ENCODE measurements at regions not wholly inside any gene's neighbourhood (a gene's known extent, or its start where the extent isn't known, plus 50 kb on each side); places are given as distances from the start of the nearest gene placed in this dataset.

DNA sequence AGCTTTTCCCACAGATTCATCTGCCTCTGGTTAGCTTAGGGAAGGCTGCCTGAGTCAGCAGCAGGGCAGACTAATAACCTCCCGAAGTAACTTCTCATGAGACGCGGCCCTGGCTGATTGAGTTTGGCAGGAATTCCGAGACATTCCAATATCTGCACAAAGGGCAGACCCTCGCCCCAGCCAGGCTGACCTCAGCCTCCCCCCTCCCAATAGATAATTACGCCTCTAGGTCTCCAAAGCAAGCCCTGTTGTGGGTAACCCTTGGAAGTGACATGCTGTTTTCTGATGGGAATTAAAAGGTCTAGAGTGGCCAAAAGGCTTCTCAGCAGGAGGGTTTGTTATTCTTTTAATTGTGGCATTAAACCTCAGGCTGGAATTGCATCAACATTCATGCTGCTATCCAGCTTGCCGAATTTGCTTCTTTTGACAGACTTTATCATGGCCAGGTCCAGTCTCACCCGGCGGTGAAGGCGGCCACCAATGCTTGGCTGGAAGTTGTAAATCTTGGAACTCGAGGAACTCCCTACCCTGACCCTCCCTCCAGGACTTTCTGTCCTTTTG is 98.0 kb upstream of the SLC14A2 start:
- Histone ChIP-seq H3K4me2 (ENCODE audit: insufficient read depth, low read length, poor library complexity, severe bottlenecking) (no peak overlapping the region), H2BK5ac (ENCODE audit: low read length) (no peak overlapping the region), H3K27me3 (ENCODE audit: control insufficient read depth in 3 of 3, insufficient read depth in 3 of 3, low read depth in 1 of 3, low read length in 3 of 3) (peaks cover 0 to 4% (median 0%) of the 10 kb centered on the region in 3 experiments), H3K9ac (ENCODE audit: low read depth, low read length, poor library complexity) (no peak overlapping the region), H2BK12ac (ENCODE audit: low read length) (no peak overlapping the region), H2BK15ac (ENCODE audit: low read length) (no peak overlapping the region), H3K4me1 (ENCODE audit: control insufficient read depth in 2 of 2, insufficient read depth in 1 of 2, low read depth in 1 of 2, low read length in 2 of 2) (peaks cover 2 to 14% of the 10 kb centered on the region in 2 donors), H3K23ac (ENCODE audit: low read depth, low read length, poor library complexity) (no peak overlapping the region), H3K4ac (ENCODE audit: low read length) (no peak overlapping the region), H3K4me3 (ENCODE audit: low read length in 2 of 2) (no peak overlapping the region), H4K91ac (ENCODE audit: low read depth, low read length, poor library complexity) (no peak overlapping the region), H3K14ac (ENCODE audit: low read length) (no peak overlapping the region), H3K79me1 (ENCODE audit: low read depth, low read length) (no peaks in the 10 kb centered on the region), H2AFZ (ENCODE audit: low read length) (no peak overlapping the region), H2AK5ac (ENCODE audit: low read depth, low read length) (no peak overlapping the region), H3K18ac (ENCODE audit: low read length) (no peak overlapping the region), H3K27ac (replicated peaks; ENCODE audit: low read length) (no peak overlapping the region), H2BK120ac (ENCODE audit: low read depth, low read length) (no peak overlapping the region), H3K36me3 (replicated peaks in 1 of 2; ENCODE audit: control insufficient read depth in 2 of 2, insufficient read depth in 2 of 2, low read length in 2 of 2) (no peaks in the 10 kb centered on the region), H4K8ac (ENCODE audit: low read depth, low read length) (no peak overlapping the region), H3K9me3 (replicated peaks in 1 of 2; ENCODE audit: control insufficient read depth in 2 of 2, insufficient read depth in 1 of 2, low read depth in 1 of 2, low read length in 2 of 2) (no peaks in the 10 kb centered on the region)
- peak; percentile 37 for DNase-seq (ENCODE audit: low spot score)
- no CpG with 5 or more reads among the region's 11 CpGs for WGBS, 2 donors (ENCODE audit: extremely low coverage in 2 of 2, insufficient read length in 2 of 2, insufficient replicate concordance in 1 of 2)

DNA sequence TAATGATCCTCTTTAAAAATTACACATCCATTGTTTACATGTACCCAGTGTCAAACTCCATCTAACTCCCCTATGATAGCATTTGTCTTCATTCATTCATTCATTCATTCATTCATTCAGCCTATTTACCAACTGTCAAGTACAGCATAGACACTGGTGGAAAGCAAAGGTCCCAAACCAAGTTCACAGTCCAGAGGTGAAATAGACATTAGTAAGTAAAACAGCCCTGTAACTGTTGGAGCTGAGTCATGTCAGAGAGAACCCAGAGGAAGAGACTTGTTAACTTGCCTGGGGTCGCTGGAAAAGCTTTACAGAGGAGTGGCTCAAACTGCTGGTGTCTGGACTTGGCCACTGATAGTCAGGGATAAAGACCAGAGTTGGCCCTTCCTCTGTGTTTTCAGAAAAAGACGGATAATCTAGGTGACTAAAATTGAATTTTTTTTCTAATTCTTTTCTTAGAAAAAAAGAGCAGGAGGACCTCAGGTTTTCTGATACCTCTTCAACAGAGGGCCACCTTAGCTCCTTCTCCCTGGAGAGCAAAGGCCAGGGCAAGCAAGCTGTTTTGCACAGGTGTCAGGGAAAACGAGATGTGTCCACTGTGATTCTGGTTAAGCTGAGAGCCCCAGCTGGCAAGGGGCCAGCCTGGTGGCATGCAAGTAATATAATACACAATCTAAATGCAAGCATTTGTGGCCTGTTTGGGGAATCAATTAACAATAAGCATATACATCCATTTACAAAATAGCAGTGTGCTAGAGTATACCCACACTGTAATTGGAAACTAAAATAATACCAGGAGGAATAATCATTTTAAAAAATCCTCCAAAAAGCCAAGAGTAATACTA is 96.7 kb upstream of the SLC14A2 start:
- Histone ChIP-seq H3K9ac (ENCODE audit: low read depth, low read length, poor library complexity) (no peak overlapping the region), H2BK120ac (ENCODE audit: low read depth, low read length) (no peak overlapping the region), H3K9me3 (replicated peaks in 1 of 2; ENCODE audit: control insufficient read depth in 2 of 2, insufficient read depth in 1 of 2, low read depth in 1 of 2, low read length in 2 of 2) (no peaks in the 10 kb centered on the region), H3K27ac (replicated peaks; ENCODE audit: low read length) (no peak overlapping the region), H2BK15ac (ENCODE audit: low read length) (no peak overlapping the region), H4K91ac (ENCODE audit: low read depth, low read length, poor library complexity) (no peak overlapping the region), H2BK12ac (ENCODE audit: low read length) (no peak overlapping the region), H3K36me3 (replicated peaks in 1 of 2; ENCODE audit: control insufficient read depth in 2 of 2, insufficient read depth in 2 of 2, low read length in 2 of 2) (no peaks in the 10 kb centered on the region), H3K14ac (ENCODE audit: low read length) (no peak overlapping the region), H3K18ac (ENCODE audit: low read length) (no peak overlapping the region), H3K27me3 (ENCODE audit: control insufficient read depth in 3 of 3, insufficient read depth in 3 of 3, low read depth in 1 of 3, low read length in 3 of 3) (peaks cover 0 to 4% (median 0%) of the 10 kb centered on the region in 3 experiments), H2BK5ac (ENCODE audit: low read length) (no peak overlapping the region), H4K8ac (ENCODE audit: low read depth, low read length) (no peak overlapping the region), H3K79me1 (ENCODE audit: low read depth, low read length) (no peaks in the 10 kb centered on the region), H3K4me2 (ENCODE audit: insufficient read depth, low read length, poor library complexity, severe bottlenecking) (no peak overlapping the region), H3K4me1 (ENCODE audit: control insufficient read depth in 2 of 2, insufficient read depth in 1 of 2, low read depth in 1 of 2, low read length in 2 of 2) (peaks cover 2 to 14% of the 10 kb centered on the region in 2 donors), H3K4me3 (ENCODE audit: low read length in 2 of 2) (no peak overlapping the region), H2AK5ac (ENCODE audit: low read depth, low read length) (no peak overlapping the region), H2AFZ (ENCODE audit: low read length) (no peak overlapping the region), H3K4ac (ENCODE audit: low read length) (no peak overlapping the region), H3K23ac (ENCODE audit: low read depth, low read length, poor library complexity) (no peak overlapping the region)
- no peak for DNase-seq (ENCODE audit: low spot score)
- WGBS, 2 donors (ENCODE audit: extremely low coverage in 2 of 2, insufficient read length in 2 of 2, insufficient replicate concordance in 1 of 2): no CpG with 5 or more reads among the region's 3 CpGs

DNA sequence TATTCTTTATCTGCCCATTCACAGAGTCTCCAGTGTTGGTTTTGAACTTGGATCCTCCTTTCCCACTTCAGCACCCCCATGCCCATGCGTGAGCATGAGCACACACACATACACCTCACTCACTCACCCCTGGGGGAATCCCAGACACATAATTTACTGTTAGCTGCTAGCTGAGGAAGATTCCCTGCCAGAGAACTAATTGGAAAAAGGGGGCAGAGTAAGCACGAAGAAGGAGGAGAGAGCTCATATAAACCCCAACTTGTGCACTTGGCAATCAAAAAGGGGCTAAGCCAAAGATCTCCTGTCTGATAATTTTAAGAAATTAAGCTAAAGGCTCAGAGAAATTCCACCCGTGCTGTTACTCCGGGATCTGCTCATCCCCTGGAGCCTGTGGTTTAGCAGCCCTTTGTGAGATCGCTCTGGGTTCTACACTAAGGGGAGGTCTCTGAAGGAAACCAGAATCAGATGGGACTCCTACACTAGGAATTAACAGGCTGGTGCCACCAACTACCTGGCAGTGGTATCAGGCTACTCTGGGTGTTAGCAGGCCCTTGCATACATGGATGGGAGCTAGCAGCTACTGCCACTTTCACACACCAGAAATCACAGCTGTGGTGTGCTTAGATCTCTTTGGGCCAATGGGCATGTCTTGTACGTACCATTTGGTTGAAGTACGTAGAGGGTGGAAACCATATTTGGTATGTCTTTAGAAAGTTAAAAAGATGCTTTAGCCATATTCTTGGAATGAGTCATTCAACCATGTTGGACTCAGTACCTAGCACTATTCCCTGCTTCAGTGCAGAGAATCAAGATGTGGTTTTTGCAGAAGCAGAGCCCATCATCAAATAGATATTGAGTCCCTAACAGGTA is 95.6 kb upstream of the SLC14A2 start:
- Histone ChIP-seq H3K4me1 (ENCODE audit: control insufficient read depth in 2 of 2, insufficient read depth in 1 of 2, low read depth in 1 of 2, low read length in 2 of 2) (peaks cover 2 to 14% of the 10 kb centered on the region in 2 donors), H3K36me3 (replicated peaks in 1 of 2; ENCODE audit: control insufficient read depth in 2 of 2, insufficient read depth in 2 of 2, low read length in 2 of 2) (no peaks in the 10 kb centered on the region), H2BK12ac (ENCODE audit: low read length) (no peak overlapping the region), H3K9me3 (replicated peaks in 1 of 2; ENCODE audit: control insufficient read depth in 2 of 2, insufficient read depth in 1 of 2, low read depth in 1 of 2, low read length in 2 of 2) (no peaks in the 10 kb centered on the region), H3K4me3 (ENCODE audit: low read length in 2 of 2) (no peak overlapping the region), H2BK5ac (ENCODE audit: low read length) (no peak overlapping the region), H3K14ac (ENCODE audit: low read length) (no peak overlapping the region), H3K4ac (ENCODE audit: low read length) (no peak overlapping the region), H3K27ac (replicated peaks; ENCODE audit: low read length) (no peak overlapping the region), H2BK120ac (ENCODE audit: low read depth, low read length) (no peak overlapping the region), H3K27me3 (ENCODE audit: control insufficient read depth in 3 of 3, insufficient read depth in 3 of 3, low read depth in 1 of 3, low read length in 3 of 3) (peaks cover 0 to 4% (median 0%) of the 10 kb centered on the region in 3 experiments), H3K18ac (ENCODE audit: low read length) (no peak overlapping the region), H3K9ac (ENCODE audit: low read depth, low read length, poor library complexity) (no peak overlapping the region), H4K8ac (ENCODE audit: low read depth, low read length) (no peak overlapping the region), H3K79me1 (ENCODE audit: low read depth, low read length) (no peaks in the 10 kb centered on the region), H3K4me2 (ENCODE audit: insufficient read depth, low read length, poor library complexity, severe bottlenecking) (no peak overlapping the region), H2BK15ac (ENCODE audit: low read length) (no peak overlapping the region), H4K91ac (ENCODE audit: low read depth, low read length, poor library complexity) (no peak overlapping the region), H3K23ac (ENCODE audit: low read depth, low read length, poor library complexity) (no peak overlapping the region), H2AK5ac (ENCODE audit: low read depth, low read length) (no peak overlapping the region), H2AFZ (ENCODE audit: low read length) (no peak overlapping the region)
- no CpG with 5 or more reads among the region's 7 CpGs for WGBS, 2 donors (ENCODE audit: extremely low coverage in 2 of 2, insufficient read length in 2 of 2, insufficient replicate concordance in 1 of 2)
- no peak for DNase-seq (ENCODE audit: low spot score)

DNA sequence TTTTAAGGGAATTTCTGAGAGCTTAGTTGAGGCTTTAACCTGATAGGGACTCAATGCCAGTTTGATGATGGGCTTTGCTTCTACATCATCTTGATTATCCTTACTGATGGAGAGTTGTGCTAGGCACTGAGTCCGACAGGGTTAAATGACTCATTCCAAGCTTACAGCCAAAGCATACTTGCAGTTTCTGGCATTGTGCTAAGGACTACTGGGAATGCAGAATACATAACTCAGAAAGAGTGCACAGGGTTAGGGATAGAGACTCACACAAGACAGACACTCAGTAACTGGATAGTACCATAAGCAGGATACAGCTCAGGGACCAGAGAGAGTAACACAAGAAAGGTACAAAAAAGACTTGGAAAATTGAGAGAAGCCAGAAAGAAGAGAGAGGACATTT is 94.1 kb upstream of the SLC14A2 start:
- Histone ChIP-seq H2BK120ac (ENCODE audit: low read depth, low read length) (no peak overlapping the region), H3K27ac (replicated peaks; ENCODE audit: low read length) (no peak overlapping the region), H3K14ac (ENCODE audit: low read length) (no peak overlapping the region), H2BK15ac (ENCODE audit: low read length) (no peak overlapping the region), H3K23ac (ENCODE audit: low read depth, low read length, poor library complexity) (no peak overlapping the region), H3K4ac (ENCODE audit: low read length) (no peak overlapping the region), H4K8ac (ENCODE audit: low read depth, low read length) (no peak overlapping the region), H2AFZ (ENCODE audit: low read length) (no peak overlapping the region), H3K9ac (ENCODE audit: low read depth, low read length, poor library complexity) (no peak overlapping the region), H3K18ac (ENCODE audit: low read length) (no peak overlapping the region), H4K91ac (ENCODE audit: low read depth, low read length, poor library complexity) (no peak overlapping the region), H3K36me3 (replicated peaks in 1 of 2; ENCODE audit: control insufficient read depth in 2 of 2, insufficient read depth in 2 of 2, low read length in 2 of 2) (no peaks in the 10 kb centered on the region), H3K4me1 (ENCODE audit: control insufficient read depth in 2 of 2, insufficient read depth in 1 of 2, low read depth in 1 of 2, low read length in 2 of 2) (peaks cover 2 to 9% of the 10 kb centered on the region in 2 donors), H3K4me3 (ENCODE audit: low read length in 2 of 2) (no peak overlapping the region), H2AK5ac (ENCODE audit: low read depth, low read length) (no peak overlapping the region), H3K4me2 (ENCODE audit: insufficient read depth, low read length, poor library complexity, severe bottlenecking) (no peak overlapping the region), H3K79me1 (ENCODE audit: low read depth, low read length) (no peaks in the 10 kb centered on the region), H3K9me3 (replicated peaks in 1 of 2; ENCODE audit: control insufficient read depth in 2 of 2, insufficient read depth in 1 of 2, low read depth in 1 of 2, low read length in 2 of 2) (no peaks in the 10 kb centered on the region), H2BK12ac (ENCODE audit: low read length) (no peak overlapping the region), H2BK5ac (ENCODE audit: low read length) (no peak overlapping the region), H3K27me3 (ENCODE audit: control insufficient read depth in 3 of 3, insufficient read depth in 3 of 3, low read depth in 1 of 3, low read length in 3 of 3) (peaks cover 0 to 4% (median 0%) of the 10 kb centered on the region in 3 experiments)
- no peak for DNase-seq (ENCODE audit: low spot score)
- no CpG with 5 or more reads among the region's 1 CpG for WGBS, 2 donors (ENCODE audit: extremely low coverage in 2 of 2, insufficient read length in 2 of 2, insufficient replicate concordance in 1 of 2)
